ENCODE measurements at regions not wholly inside any gene's neighbourhood (a gene's known extent, or its start where the extent isn't known, plus 50 kb on each side); places are given as distances from the start of the nearest gene placed in this dataset.

DNA sequence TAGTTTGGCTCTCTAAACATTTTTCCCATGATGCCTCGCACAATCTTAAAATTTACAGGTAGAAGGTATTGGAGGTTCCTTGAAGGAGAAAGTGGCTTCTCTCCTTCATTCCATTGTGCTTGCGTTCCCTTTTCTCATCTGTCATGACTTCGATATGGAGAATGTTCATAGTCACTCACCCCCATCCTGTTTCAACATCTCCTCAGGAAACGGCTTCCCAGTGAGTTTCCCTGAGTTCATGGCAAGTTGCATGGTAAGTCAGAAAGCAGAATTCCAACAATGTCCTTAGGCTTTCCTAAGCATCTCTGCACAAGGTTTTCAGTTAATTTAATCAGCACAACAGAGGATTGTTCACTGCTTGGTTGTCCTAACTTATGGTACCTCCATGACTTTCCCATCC lies 581.8 kb upstream of the SLITRK5 start:
- no peak overlapping the region for H2BK12ac ChIP-seq (ENCODE audit: insufficient read length, low read depth, low read length)
- no peaks in the 10 kb centered on the region for H3K9me3 ChIP-seq (ENCODE audit: control insufficient read depth, low read depth, low read length)
- H3K36me3 Mint-ChIP-seq (ENCODE audit: insufficient read depth in 1 of 3, low read depth in 3 of 3): no peaks in the 10 kb centered on the region
- no peak overlapping the region for H2BK15ac ChIP-seq (ENCODE audit: low read depth, low read length)
- peaks cover under 1 to 1% of the 10 kb centered on the region in 2 experiments; a peak in 3 of 4 replicates for H3K4me1 Mint-ChIP-seq
- H3K79me1 ChIP-seq (ENCODE audit: insufficient read depth, low read depth, low read length, poor library complexity, severe bottlenecking): no peaks in the 10 kb centered on the region
- TF ChIP-seq, protein P1, sequence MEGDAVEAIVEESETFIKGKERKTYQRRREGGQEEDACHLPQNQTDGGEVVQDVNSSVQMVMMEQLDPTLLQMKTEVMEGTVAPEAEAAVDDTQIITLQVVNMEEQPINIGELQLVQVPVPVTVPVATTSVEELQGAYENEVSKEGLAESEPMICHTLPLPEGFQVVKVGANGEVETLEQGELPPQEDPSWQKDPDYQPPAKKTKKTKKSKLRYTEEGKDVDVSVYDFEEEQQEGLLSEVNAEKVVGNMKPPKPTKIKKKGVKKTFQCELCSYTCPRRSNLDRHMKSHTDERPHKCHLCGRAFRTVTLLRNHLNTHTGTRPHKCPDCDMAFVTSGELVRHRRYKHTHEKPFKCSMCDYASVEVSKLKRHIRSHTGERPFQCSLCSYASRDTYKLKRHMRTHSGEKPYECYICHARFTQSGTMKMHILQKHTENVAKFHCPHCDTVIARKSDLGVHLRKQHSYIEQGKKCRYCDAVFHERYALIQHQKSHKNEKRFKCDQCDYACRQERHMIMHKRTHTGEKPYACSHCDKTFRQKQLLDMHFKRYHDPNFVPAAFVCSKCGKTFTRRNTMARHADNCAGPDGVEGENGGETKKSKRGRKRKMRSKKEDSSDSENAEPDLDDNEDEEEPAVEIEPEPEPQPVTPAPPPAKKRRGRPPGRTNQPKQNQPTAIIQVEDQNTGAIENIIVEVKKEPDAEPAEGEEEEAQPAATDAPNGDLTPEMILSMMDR (conservative IDR thresholded peaks at IDR 0.05): no peak
- no peak overlapping the region for H3K23ac ChIP-seq (ENCODE audit: insufficient read length, low read depth, low read length)
- H2BK20ac ChIP-seq (ENCODE audit: low read depth, low read length, poor library complexity, severe bottlenecking): no peak overlapping the region
- no peaks in the 10 kb centered on the region for H3K23me2 ChIP-seq (ENCODE audit: insufficient read length, low read depth, low read length, poor library complexity, severe bottlenecking)
- no peak overlapping the region for H4K5ac ChIP-seq (ENCODE audit: insufficient read length, low read depth, low read length)
- H4K91ac ChIP-seq (ENCODE audit: insufficient read length, low read depth, low read length): no peak overlapping the region
- no peak overlapping the region for H2BK5ac ChIP-seq (ENCODE audit: insufficient read length, low read length)
- H2BK120ac ChIP-seq (ENCODE audit: low read depth, low read length, poor library complexity, severe bottlenecking): no peak overlapping the region
- no peaks in the 10 kb centered on the region for H4K20me1 ChIP-seq (ENCODE audit: control insufficient read depth, insufficient read depth, insufficient read length)
- H3K4me3 Mint-ChIP-seq: no peak overlapping the region
- H2AFZ ChIP-seq (ENCODE audit: low read length): no peak overlapping the region
- no peaks in the 10 kb centered on the region for H3K27me3 Mint-ChIP-seq (ENCODE audit: low read depth)
- H3K18ac ChIP-seq (ENCODE audit: insufficient read length, low read depth, low read length): no peak overlapping the region
- no peak overlapping the region for H2AK5ac ChIP-seq (ENCODE audit: insufficient read length, low read length)
- H3K79me2 ChIP-seq (ENCODE audit: insufficient read depth, low read length): no peaks in the 10 kb centered on the region
- no peaks in the 10 kb centered on the region for H3K27me3 ChIP-seq (ENCODE audit: insufficient read depth, low read length)
- H3K56ac ChIP-seq (ENCODE audit: insufficient read length, low read depth, low read length): no peak overlapping the region
- WGBS (ENCODE audit: extremely low coverage, insufficient read length, low lambda C conversion rate): no CpG with 5 or more reads among the region's 4 CpGs
- H3K9me3 Mint-ChIP-seq: no peaks in the 10 kb centered on the region
- H3K14ac ChIP-seq (ENCODE audit: insufficient read depth, low read length): no peak overlapping the region
- no peak overlapping the region for H3K4me2 ChIP-seq (ENCODE audit: insufficient read depth, insufficient read length, low read length)
- no peaks in the 10 kb centered on the region for H3K4me1 ChIP-seq (ENCODE audit: insufficient read depth, low read length)
- no peak overlapping the region for H3K27ac ChIP-seq (ENCODE audit: insufficient read length, low read depth, low read length)
- H4K8ac ChIP-seq (replicated peaks; ENCODE audit: insufficient read length, low read depth, low read length): no peak overlapping the region
- no peak overlapping the region for H3K27ac Mint-ChIP-seq
- H3K4ac ChIP-seq (ENCODE audit: low read depth, low read length): no peak overlapping the region
- no peak overlapping the region for H3K9ac ChIP-seq (ENCODE audit: extremely low read depth, insufficient read length, low read length)
- no peak for DNase-seq
- H3T11ph ChIP-seq (ENCODE audit: low read length): no peak overlapping the region

Measured in H9 (cell line).